Liver (tissue), 8 donors: ENCODE measurements at regions not wholly inside any gene's neighbourhood (a gene's known extent, or its start where the extent isn't known, plus 50 kb on each side); places are given as distances from the start of the nearest gene placed in this dataset.

Experiments
- DNase-seq: peaks from one replicate; pipeline ENCODE4 v3.0.0-alpha.2; 2017; ENCODE audit warnings: low spot score
- H3K27ac ChIP-seq, 2 donors: one replicate each; pipeline ENCODE4 v1.7.0; 2013; ENCODE audit warnings: inconsistent platforms in 2 of 2, low read length in 2 of 2, control low read depth in 1 of 2, low read depth in 1 of 2, mild to moderate bottlenecking in 1 of 2
- H3K27me3 ChIP-seq, 4 donors: one replicate each; pipeline versions ENCODE4 v1.6.1 to v1.7.0; 2013; ENCODE audit warnings: low read length in 3 of 4, inconsistent platforms in 1 of 4, mild to moderate bottlenecking in 1 of 4, moderate library complexity in 1 of 4; ENCODE audit not compliant: control insufficient read depth in 4 of 4, insufficient read depth in 4 of 4
- H3K36me3 ChIP-seq, 4 donors: one replicate each; pipeline versions ENCODE4 v1.6.1 to v1.7.0; 2013; ENCODE audit warnings: low read length in 3 of 4, mild to moderate bottlenecking in 3 of 4, low read depth in 1 of 4, moderate library complexity in 1 of 4; ENCODE audit not compliant: control insufficient read depth in 4 of 4, insufficient read depth in 3 of 4
- H3K4me1 ChIP-seq, 4 donors: one replicate each; pipeline versions ENCODE4 v1.6.1 to v1.7.0; 2013; ENCODE audit warnings: low read length in 3 of 4, mild to moderate bottlenecking in 3 of 4, moderate library complexity in 1 of 4; ENCODE audit not compliant: control insufficient read depth in 4 of 4, insufficient read depth in 4 of 4
- H3K4me3 ChIP-seq, 3 donors: one replicate each; pipeline versions ENCODE4 v1.6.1 to v1.7.0; 2013; ENCODE audit warnings: low read length in 3 of 3, control low read depth in 1 of 3, low read depth in 1 of 3, mild to moderate bottlenecking in 1 of 3
- H3K9ac ChIP-seq, 2 donors: one replicate each; pipeline ENCODE4 v1.7.0; 2013; ENCODE audit warnings: low read length in 2 of 2, mild to moderate bottlenecking in 2 of 2, moderate library complexity in 2 of 2, control low read depth in 1 of 2, low read depth in 1 of 2
- H3K9me3 ChIP-seq, 4 donors: one replicate each; pipeline versions ENCODE4 v1.6.1 to v1.7.0; 2013; ENCODE audit warnings: low read length in 3 of 4; ENCODE audit not compliant: control insufficient read depth in 4 of 4
- ATF3 ChIP-seq: IDR thresholded peaks from 2 replicates; pipeline ENCODE4 v1.6.1; 2016; ENCODE audit warnings: antibody characterized with exemption
- CTCF ChIP-seq: fragments of 150-350 bp; IDR thresholded peaks from 2 replicates; pipeline ENCODE4 v1.5.1; 2017; ENCODE audit warnings: improper control_type of control experiment, low read depth, low read length; ENCODE audit not compliant: missing input control
- EGR1 ChIP-seq, 2 donors: IDR thresholded peaks; 2 replicates each; pipeline ENCODE4 v1.6.1; 2016 to 2018; ENCODE audit warnings: antibody characterized with exemption in 2 of 2, low read depth in 2 of 2
- FOXA1 ChIP-seq: IDR thresholded peaks from 2 replicates; pipeline ENCODE4 v1.6.1; 2016; ENCODE audit warnings: antibody characterized with exemption
- FOXA2 ChIP-seq: IDR thresholded peaks from 2 replicates; pipeline ENCODE4 v1.6.1; 2016; ENCODE audit warnings: antibody characterized with exemption
- GABPA ChIP-seq, 2 donors: IDR thresholded peaks in 1 of 2; conservative IDR thresholded peaks in 1 of 2; 2 replicates each; pipeline ENCODE4 v1.6.1; 2016; ENCODE audit warnings: antibody characterized with exemption in 2 of 2, mild to moderate bottlenecking in 1 of 2, moderate library complexity in 1 of 2
- HNF4A ChIP-seq, 2 donors: conservative IDR thresholded peaks; 2 replicates each; pipeline ENCODE4 v1.6.1; 2016; ENCODE audit warnings: antibody characterized with exemption in 2 of 2, mild to moderate bottlenecking in 2 of 2
- HNF4G ChIP-seq: IDR thresholded peaks from 2 replicates; pipeline ENCODE4 v1.6.1; 2016; ENCODE audit warnings: antibody characterized with exemption
- JUND ChIP-seq, 2 donors: IDR thresholded peaks; 2 replicates each; pipeline ENCODE4 v1.6.1; 2016; ENCODE audit warnings: antibody characterized with exemption in 2 of 2
- MAX ChIP-seq: IDR thresholded peaks from 2 replicates; pipeline ENCODE4 v1.6.1; 2016; ENCODE audit warnings: antibody characterized with exemption
- NR2F2 ChIP-seq: IDR thresholded peaks from 2 replicates; pipeline ENCODE4 v1.6.1; 2016; ENCODE audit warnings: antibody characterized with exemption
- RAD21 ChIP-seq, 2 donors: IDR thresholded peaks; 2 replicates each; pipeline ENCODE4 v1.6.1; 2016; ENCODE audit warnings: antibody characterized with exemption in 2 of 2, mild to moderate bottlenecking in 2 of 2
- REST ChIP-seq: IDR thresholded peaks from 2 replicates; pipeline ENCODE4 v1.6.1; 2016; ENCODE audit warnings: antibody characterized with exemption, mild to moderate bottlenecking
- RXRA ChIP-seq, 2 donors: IDR thresholded peaks; 2 replicates each; pipeline ENCODE4 v1.6.1; 2017 to 2018; ENCODE audit warnings: antibody characterized with exemption in 2 of 2, mild to moderate bottlenecking in 1 of 2
- SP1 ChIP-seq: IDR thresholded peaks from 2 replicates; pipeline ENCODE4 v1.6.1; 2018; ENCODE audit warnings: antibody characterized with exemption, mild to moderate bottlenecking
- TAF1 ChIP-seq: conservative IDR thresholded peaks from 2 replicates; pipeline ENCODE4 v1.6.1; 2016; ENCODE audit warnings: antibody characterized with exemption, mild to moderate bottlenecking
- YY1 ChIP-seq: IDR thresholded peaks from 2 replicates; pipeline ENCODE4 v1.6.1; 2016; ENCODE audit warnings: antibody characterized with exemption, mild to moderate bottlenecking
- ZBTB33 ChIP-seq: IDR thresholded peaks from 2 replicates; pipeline ENCODE4 v1.6.1; 2016; ENCODE audit warnings: antibody characterized with exemption
- WGBS: extraction: QIAGEN DNeasy Blood & Tissue Kit; methylation state at CpG from one replicate; pipeline ENCODE4 v1.1.7; 2013; 5-methylcytosine and 5-hydroxymethylcytosine counted together
- donor health status: healthy.
- donor health status: healthy.
- donor health status: healthy.
- donor health status: healthy.
- donor health status: healthy.

GRCh38 chr22:48135592-48135991 lies 1373.1 kb downstream of the TBC1D22A start:
- H3K27ac ChIP-seq, result no peak overlapping the region
- no peak overlapping the region for H3K9ac ChIP-seq
- TF ChIP-seq FOXA1, result no peak
- no peak for TF ChIP-seq REST
- TF ChIP-seq MAX, result no peak
- TF ChIP-seq CTCF, result no peak
- no peak for TF ChIP-seq SP1
- TF ChIP-seq HNF4A (conservative IDR thresholded peaks at IDR 0.05), result no peak
- TF ChIP-seq RXRA (IDR thresholded peaks at IDR 0.05), result no peak
- no peak for TF ChIP-seq NR2F2
- no peak for TF ChIP-seq YY1
- TF ChIP-seq JUND (IDR thresholded peaks at IDR 0.05), result no peak
- TF ChIP-seq GABPA (IDR thresholded peaks at IDR 0.05 in 1 of 2, conservative IDR thresholded peaks at IDR 0.05 in 1 of 2), result no peak
- TF ChIP-seq ZBTB33, result no peak
- no peak for TF ChIP-seq HNF4G
- TF ChIP-seq FOXA2, result no peak
- no peak for TF ChIP-seq ATF3
- no peak for TF ChIP-seq RAD21 (IDR thresholded peaks at IDR 0.05)
- TF ChIP-seq TAF1, result no peak
- H3K4me1 ChIP-seq, result no peaks in the 10 kb centered on the region
- H3K9me3 ChIP-seq, result peaks cover 0 to 2% (median 0%) of the 10 kb centered on the region in 4 donors
- no peak overlapping the region for H3K4me3 ChIP-seq
- 76% methylated on average over 8 of the region's 8 CpGs for WGBS
- H3K27me3 ChIP-seq, result peaks cover 0 to 3% (median 0%) of the 10 kb centered on the region in 4 donors
- DNase-seq, result no peak
- no peaks in the 10 kb centered on the region for H3K36me3 ChIP-seq

- H3K9me3 ChIP-seq, result peaks cover 0 to 5% (median 1%) of the 10 kb centered on the region in 4 donors
- WGBS, result 56% methylated on average over 3 of the region's 3 CpGs
- H3K36me3 ChIP-seq, result no peaks in the 10 kb centered on the region
- no peak overlapping the region for H3K4me3 ChIP-seq
- H3K9ac ChIP-seq, result no peak overlapping the region
- no peak for DNase-seq
- peaks cover 0 to 4% (median 0%) of the 10 kb centered on the region in 4 donors for H3K27me3 ChIP-seq
- no peaks in the 10 kb centered on the region for H3K4me1 ChIP-seq
- no peak overlapping the region for H3K27ac ChIP-seq
- TF ChIP-seq NR2F2 (no peak), EGR1 (IDR thresholded peaks at IDR 0.05; ENCODE audit: low read depth in 2 of 2) (no peak)
Observed at GRCh38 chr22:48125416-48125815, 1363.0 kb downstream of the TBC1D22A start.
